T-helper 1 cell treated with Interleukin-12 subunit alpha and Interleukin-12 subunit beta and Interleukin-4 antibody, amounts not matched to agents 30 μg/mL and 1 μg/mL, for 36 hours (primary cell): ENCODE measurements at regions not wholly inside any gene's neighbourhood (a gene's known extent, or its start where the extent isn't known, plus 50 kb on each side); places are given as distances from the start of the nearest gene placed in this dataset.

Source experiments
- H3K27ac Mint-ChIP-seq: one replicate; pipeline ENCODE4 v1.8.0; 2021; ENCODE audit warnings: mild to moderate bottlenecking, mixed read lengths
- H3K27me3 Mint-ChIP-seq: one replicate; pipeline ENCODE4 v1.8.0; 2021; ENCODE audit warnings: low read depth, mixed read lengths
- H3K36me3 Mint-ChIP-seq: one replicate; pipeline ENCODE4 v1.8.0; 2021; ENCODE audit warnings: low read depth, mixed read lengths
- H3K4me1 Mint-ChIP-seq: one replicate; pipeline ENCODE4 v1.8.0; 2021; ENCODE audit warnings: low read depth, mixed read lengths
- H3K4me3 Mint-ChIP-seq: one replicate; pipeline ENCODE4 v1.8.0; 2021; ENCODE audit warnings: mild to moderate bottlenecking, moderate library complexity, mixed read lengths
- H3K9me3 Mint-ChIP-seq: one replicate; pipeline ENCODE4 v1.8.0; 2021; ENCODE audit warnings: mixed read lengths

- Mint-ChIP-seq H3K36me3 (no peaks in the 10 kb centered on the region), H3K4me1 (no peaks in the 10 kb centered on the region), H3K27ac (no peak overlapping the region), H3K4me3 (no peak overlapping the region), H3K9me3 (peaks cover 23% of the 10 kb centered on the region), H3K27me3 (no peaks in the 10 kb centered on the region)
Observed at GRCh38 chr14:101215266-101215665, 311.7 kb upstream of the RTL1 start.

GRCh38 chr14:101215927-101216326 lies 312.4 kb upstream of the RTL1 start:
- H3K4me1 Mint-ChIP-seq = no peaks in the 10 kb centered on the region
- H3K27ac Mint-ChIP-seq = no peak overlapping the region
- no peaks in the 10 kb centered on the region for H3K36me3 Mint-ChIP-seq
- H3K9me3 Mint-ChIP-seq = peaks cover 17% of the 10 kb centered on the region
- H3K4me3 Mint-ChIP-seq = no peak overlapping the region
- no peaks in the 10 kb centered on the region for H3K27me3 Mint-ChIP-seq

- Mint-ChIP-seq H3K9me3 (peaks cover 14% of the 10 kb centered on the region), H3K4me3 (no peak overlapping the region), H3K4me1 (no peaks in the 10 kb centered on the region), H3K27ac (no peak overlapping the region), H3K27me3 (no peaks in the 10 kb centered on the region), H3K36me3 (no peaks in the 10 kb centered on the region)
Observed at GRCh38 chr14:101216366-101217079, 313.0 kb upstream of the RTL1 start.

- no peaks in the 10 kb centered on the region for H3K27me3 Mint-ChIP-seq
- H3K36me3 Mint-ChIP-seq = no peaks in the 10 kb centered on the region
- H3K27ac Mint-ChIP-seq = no peak overlapping the region
- H3K4me3 Mint-ChIP-seq = no peak overlapping the region
- H3K4me1 Mint-ChIP-seq = no peaks in the 10 kb centered on the region
- H3K9me3 Mint-ChIP-seq = peaks cover 10% of the 10 kb centered on the region
Observed at GRCh38 chr14:101217080-101217463, 313.6 kb upstream of the RTL1 start.

GRCh38 chr14:101217616-101218371 lies 314.3 kb upstream of the RTL1 start:
- no peak overlapping the region for H3K4me3 Mint-ChIP-seq
- no peaks in the 10 kb centered on the region for H3K27me3 Mint-ChIP-seq
- H3K9me3 Mint-ChIP-seq = peaks cover 8% of the 10 kb centered on the region
- H3K36me3 Mint-ChIP-seq = no peaks in the 10 kb centered on the region
- no peak overlapping the region for H3K27ac Mint-ChIP-seq
- no peaks in the 10 kb centered on the region for H3K4me1 Mint-ChIP-seq

- Mint-ChIP-seq H3K27ac (no peak overlapping the region), H3K36me3 (no peaks in the 10 kb centered on the region), H3K4me3 (no peak overlapping the region), H3K27me3 (no peaks in the 10 kb centered on the region), H3K4me1 (no peaks in the 10 kb centered on the region), H3K9me3 (peaks cover 4% of the 10 kb centered on the region)
Observed at GRCh38 chr14:101219896-101220703, 316.6 kb upstream of the RTL1 start.

- Mint-ChIP-seq H3K27me3 (no peaks in the 10 kb centered on the region), H3K4me3 (no peak overlapping the region), H3K27ac (no peak overlapping the region), H3K4me1 (no peaks in the 10 kb centered on the region), H3K36me3 (no peaks in the 10 kb centered on the region), H3K9me3 (peaks cover under 1% of the 10 kb centered on the region)
Observed at GRCh38 chr14:101220921-101221510, 317.5 kb upstream of the RTL1 start.

GRCh38 chr14:101221549-101222160 lies 318.1 kb upstream of the RTL1 start:
- Mint-ChIP-seq H3K36me3 (no peaks in the 10 kb centered on the region), H3K4me3 (no peak overlapping the region), H3K4me1 (no peaks in the 10 kb centered on the region), H3K9me3 (no peaks in the 10 kb centered on the region), H3K27ac (no peak overlapping the region), H3K27me3 (no peaks in the 10 kb centered on the region)

GRCh38 chr14:101222362-101223070 lies 319.0 kb upstream of the RTL1 start:
- no peaks in the 10 kb centered on the region for H3K4me1 Mint-ChIP-seq
- no peak overlapping the region for H3K4me3 Mint-ChIP-seq
- H3K27me3 Mint-ChIP-seq = no peaks in the 10 kb centered on the region
- no peaks in the 10 kb centered on the region for H3K9me3 Mint-ChIP-seq
- no peak overlapping the region for H3K27ac Mint-ChIP-seq
- H3K36me3 Mint-ChIP-seq = no peaks in the 10 kb centered on the region

- no peaks in the 10 kb centered on the region for H3K9me3 Mint-ChIP-seq
- H3K27me3 Mint-ChIP-seq = no peaks in the 10 kb centered on the region
- no peaks in the 10 kb centered on the region for H3K36me3 Mint-ChIP-seq
- H3K27ac Mint-ChIP-seq = no peak overlapping the region
- no peaks in the 10 kb centered on the region for H3K4me1 Mint-ChIP-seq
- no peak overlapping the region for H3K4me3 Mint-ChIP-seq
Observed at GRCh38 chr14:101223127-101223526, 319.6 kb upstream of the RTL1 start.

GRCh38 chr14:101223561-101224162 lies 320.1 kb upstream of the RTL1 start:
- Mint-ChIP-seq H3K36me3 (no peaks in the 10 kb centered on the region), H3K4me1 (no peaks in the 10 kb centered on the region), H3K4me3 (no peak overlapping the region), H3K27me3 (no peaks in the 10 kb centered on the region), H3K27ac (no peak overlapping the region), H3K9me3 (no peaks in the 10 kb centered on the region)

GRCh38 chr14:101224356-101225156 lies 321.0 kb upstream of the RTL1 start:
- Mint-ChIP-seq H3K27me3 (no peaks in the 10 kb centered on the region), H3K36me3 (no peaks in the 10 kb centered on the region), H3K4me1 (no peaks in the 10 kb centered on the region), H3K27ac (no peak overlapping the region), H3K4me3 (no peak overlapping the region), H3K9me3 (no peaks in the 10 kb centered on the region)
